Suprapubic skin (tissue), 4 donors: ENCODE measurements at regions not wholly inside any gene's neighbourhood (a gene's known extent, or its start where the extent isn't known, plus 50 kb on each side); places are given as distances from the start of the nearest gene placed in this dataset.

Experiments
- CTCF ChIP-seq, 2 donors: fragments of 200-600 bp in 1 of 2; fragments of 450-650 bp in 1 of 2; sonication (generic) in 1 of 2; IDR thresholded peaks; one replicate each; pipeline ENCODE4 v1.5.1; 2016 to 2019; ENCODE audit warnings: antibody characterized with exemption in 2 of 2, mild to moderate bottlenecking in 1 of 2, moderate library complexity in 1 of 2
- EP300 ChIP-seq: sonication (generic); formaldehyde crosslinking; IDR thresholded peaks from one replicate; pipeline ENCODE4 v1.6.1; 2017; ENCODE audit warnings: antibody characterized with exemption
- POLR2A ChIP-seq, 2 donors: fragments of 450-650 bp; IDR thresholded peaks; one replicate each; pipeline ENCODE4 v1.6.1; 2017; ENCODE audit warnings: antibody characterized with exemption in 2 of 2, mild to moderate bottlenecking in 2 of 2, moderate library complexity in 2 of 2
- POLR2AphosphoS5 ChIP-seq, 3 donors: sonication (generic); formaldehyde crosslinking; IDR thresholded peaks; one replicate each; pipeline ENCODE4 v1.6.1; 2017; ENCODE audit warnings: antibody characterized with exemption in 3 of 3

- TF ChIP-seq CTCF (IDR thresholded peaks at IDR 0.05): no peak
- TF ChIP-seq POLR2A (IDR thresholded peaks at IDR 0.05): no peak
- no peak for TF ChIP-seq POLR2AphosphoS5 (IDR thresholded peaks at IDR 0.05)
- TF ChIP-seq EP300: no peak
Measured at GRCh38 chr1:57898531-57898930, 474.7 kb upstream of the DAB1 start.
